GM19025 (cell line): ENCODE measurements at regions not wholly inside any gene's neighbourhood (a gene's known extent, or its start where the extent isn't known, plus 50 kb on each side); places are given as distances from the start of the nearest gene placed in this dataset.

Source experiments
- ATAC-seq: cut with Tn5 transposase; IDR thresholded peaks from one replicate; pipeline ENCODE4 v1.9.1; 2021; ENCODE audit warnings: mild to moderate bottlenecking, low read depth, moderate library complexity; ENCODE audit not compliant: unreplicated experiment

DNA sequence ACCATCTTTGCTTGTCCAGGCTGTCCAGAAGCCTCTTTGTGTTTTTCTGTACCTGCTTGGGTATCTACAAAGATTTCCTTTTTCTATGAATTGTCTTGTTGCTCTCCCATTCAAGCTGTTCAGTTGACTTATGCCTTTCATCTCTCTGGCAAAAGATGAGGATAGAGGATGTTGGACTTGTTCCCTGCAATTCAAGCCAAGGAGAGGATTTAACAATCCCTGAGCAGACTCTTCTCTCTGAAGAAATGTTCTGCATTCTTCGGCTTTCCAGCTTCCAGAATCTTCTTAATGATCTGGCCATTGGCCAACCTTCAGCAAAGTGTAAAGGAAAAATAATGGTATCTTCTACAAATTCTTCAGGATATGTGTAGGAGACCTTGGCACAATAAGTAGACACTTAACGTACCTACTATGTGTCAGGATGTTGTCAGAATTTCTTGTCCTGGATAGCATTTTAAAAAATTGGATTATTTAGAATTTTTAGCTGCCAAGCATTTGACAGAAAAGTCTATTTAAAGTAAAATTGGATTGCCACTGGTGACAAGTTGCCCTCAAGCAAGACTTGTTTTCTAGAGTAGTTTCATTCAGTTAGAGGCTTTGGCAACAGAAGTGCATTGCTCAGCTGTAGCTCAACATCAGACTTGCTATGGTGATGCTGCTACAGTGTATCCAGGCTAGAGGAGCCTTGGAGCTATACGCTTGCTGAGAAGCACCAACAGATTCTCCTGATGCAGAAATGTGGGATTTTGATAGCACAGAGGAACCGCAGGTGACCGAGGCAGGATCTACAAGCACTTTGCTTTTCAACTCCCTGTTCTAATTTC lies 455.7 kb downstream of the SUCLA2 start:
- ATAC-seq = no peak

DNA sequence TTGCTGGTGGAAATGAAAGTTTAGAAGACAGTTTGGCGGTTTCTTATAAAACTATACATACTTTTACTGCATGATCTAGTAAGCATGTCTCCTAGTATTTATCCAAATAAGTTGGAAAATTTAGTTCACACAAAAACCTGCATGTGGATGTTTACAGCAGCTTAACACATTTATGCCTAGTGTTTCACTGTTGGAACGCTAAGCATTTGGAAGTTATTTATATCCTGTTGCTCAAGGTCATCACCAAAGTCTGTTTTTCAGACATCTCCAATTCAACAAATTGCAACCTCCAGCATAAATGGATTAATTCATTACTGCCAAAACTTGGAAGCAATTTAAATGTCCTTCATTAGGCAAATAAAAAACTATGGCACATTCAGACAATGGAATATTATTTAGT lies 461.8 kb downstream of the SUCLA2 start:
- no peak for ATAC-seq

DNA sequence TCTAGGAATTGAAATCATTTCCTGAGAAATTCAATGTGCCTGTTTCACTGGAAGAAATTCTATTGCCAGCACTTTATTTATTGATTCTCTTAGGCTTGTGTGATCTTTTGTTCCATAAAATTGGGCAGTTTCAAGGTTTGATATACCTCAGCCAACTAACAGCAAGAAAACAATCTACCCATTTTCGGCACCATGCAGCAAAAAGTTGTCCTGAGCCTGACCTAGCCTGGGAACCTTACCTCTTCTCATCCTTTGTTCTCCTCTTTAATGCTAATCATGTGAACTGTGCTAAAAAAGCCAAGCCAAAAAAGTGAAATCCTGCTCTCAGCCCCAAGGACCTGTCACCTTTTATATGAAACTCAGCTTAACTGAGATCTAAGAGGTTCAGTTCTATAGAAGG lies 477.3 kb downstream of the SUCLA2 start:
- ATAC-seq = no peak

DNA sequence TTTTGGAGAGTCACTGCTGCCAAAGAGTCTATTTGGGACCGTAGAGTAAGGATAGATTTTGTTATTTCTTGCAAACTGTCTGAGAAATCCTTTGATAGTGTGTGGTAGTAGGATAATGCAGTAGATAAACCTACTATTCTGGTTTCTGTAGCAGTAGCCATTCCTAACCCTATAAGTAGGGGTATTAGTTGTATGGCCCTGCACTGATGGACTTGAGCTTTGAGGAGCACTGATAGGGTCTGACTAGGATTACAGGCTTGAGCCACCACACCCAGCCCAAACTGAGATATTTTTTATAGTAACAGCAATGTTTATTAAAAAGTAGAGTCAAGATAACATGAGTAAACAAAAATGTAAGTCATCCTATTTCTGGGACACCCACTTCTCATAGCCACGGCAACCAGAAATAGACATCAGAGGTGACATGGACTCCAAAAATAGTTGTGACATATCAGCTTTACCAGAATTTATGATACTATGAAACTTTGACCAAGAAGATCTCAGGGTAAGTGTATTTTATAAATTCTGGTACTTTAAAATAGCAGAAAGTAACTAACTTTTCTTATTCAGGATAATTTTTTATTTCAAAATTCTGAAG lies 479.1 kb downstream of the SUCLA2 start:
- no peak for ATAC-seq

DNA sequence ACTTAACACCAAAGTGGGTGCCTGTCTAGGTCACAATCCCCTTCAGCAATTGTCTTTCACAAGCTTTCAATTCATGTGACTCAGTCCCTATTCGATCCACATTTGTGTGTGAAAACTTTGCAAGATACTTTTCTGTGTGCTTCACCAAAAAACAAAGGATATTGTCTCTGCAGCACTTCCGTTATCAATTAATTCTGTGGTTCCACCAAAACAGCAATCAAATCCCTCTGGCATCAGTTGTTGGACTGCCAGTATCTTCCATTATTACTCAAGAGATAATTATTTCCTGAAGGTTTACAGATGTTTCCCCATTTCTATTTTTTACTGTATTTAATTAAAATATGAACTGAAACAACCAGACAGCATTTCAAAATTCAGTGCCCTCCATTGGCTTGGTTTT lies 481.4 kb downstream of the SUCLA2 start:
- ATAC-seq = no peak

DNA sequence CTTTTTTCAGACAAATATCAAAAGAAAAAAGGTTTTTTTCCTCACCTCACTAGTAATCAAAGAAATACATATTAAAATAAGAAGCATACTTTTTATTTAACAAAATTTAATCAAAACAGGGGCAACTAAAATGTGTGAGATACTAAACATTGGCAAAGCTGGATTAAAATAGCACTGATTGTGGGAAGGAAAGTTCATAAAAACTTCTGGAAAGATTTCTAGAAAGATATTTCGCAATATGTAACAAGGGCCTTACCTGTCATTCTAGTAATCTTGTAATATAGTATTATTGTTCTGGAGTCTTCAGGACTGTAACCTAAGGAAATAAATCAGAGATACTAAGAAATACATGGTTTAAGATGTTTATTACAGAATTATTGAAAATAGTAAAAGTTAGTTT lies 482.5 kb downstream of the SUCLA2 start:
- ATAC-seq = no peak

DNA sequence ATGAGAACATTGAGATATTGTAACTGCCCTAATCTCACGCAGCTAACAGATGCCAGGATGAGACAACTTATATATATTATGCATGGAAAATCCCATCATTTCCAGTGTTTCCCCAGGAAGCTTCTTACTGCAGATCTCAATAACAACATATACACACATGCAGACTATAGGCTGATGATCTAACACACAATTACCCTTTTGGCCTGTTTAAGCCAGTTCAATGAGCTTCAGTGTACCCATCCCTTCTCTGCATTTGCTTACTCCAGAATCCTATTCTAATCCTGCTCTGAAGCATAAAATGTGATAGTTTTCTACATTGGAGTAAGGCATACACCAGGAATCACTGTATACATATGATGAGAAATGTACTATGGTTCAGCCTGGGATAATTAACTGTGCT lies 489.4 kb downstream of the SUCLA2 start:
- no peak for ATAC-seq

DNA sequence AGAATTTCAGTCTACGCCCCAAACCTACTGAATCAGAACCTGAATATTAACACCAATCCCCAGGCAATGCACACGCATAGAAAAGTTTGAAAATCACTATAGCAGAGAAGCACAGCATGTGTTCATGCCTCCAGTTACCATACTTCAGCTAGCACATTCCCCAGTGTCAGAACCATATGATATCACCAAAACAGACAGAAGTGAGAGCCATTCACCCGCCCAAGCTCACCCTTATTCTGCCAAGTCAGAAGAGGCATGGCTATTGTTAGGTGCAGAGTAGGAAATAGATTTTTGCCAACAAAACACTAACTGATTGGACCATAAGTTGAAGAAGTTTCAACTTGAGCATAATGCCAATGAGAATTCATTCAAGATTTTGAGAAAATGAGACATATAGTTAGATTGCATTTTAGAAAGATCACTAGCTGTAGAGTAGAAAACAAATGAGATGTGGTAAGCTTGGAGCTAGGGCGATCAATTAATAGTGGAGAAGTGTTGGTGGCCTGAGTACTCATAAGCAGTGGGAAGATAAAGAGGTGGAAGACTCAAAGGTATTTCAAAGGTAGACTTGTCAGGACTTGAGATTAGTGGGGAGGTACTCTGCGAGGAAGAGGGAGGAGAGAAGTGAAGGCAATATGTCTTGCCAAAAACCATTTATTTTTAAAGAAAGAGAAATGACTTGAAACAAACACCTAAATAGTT lies 492.4 kb downstream of the SUCLA2 start:
- no peak for ATAC-seq

DNA sequence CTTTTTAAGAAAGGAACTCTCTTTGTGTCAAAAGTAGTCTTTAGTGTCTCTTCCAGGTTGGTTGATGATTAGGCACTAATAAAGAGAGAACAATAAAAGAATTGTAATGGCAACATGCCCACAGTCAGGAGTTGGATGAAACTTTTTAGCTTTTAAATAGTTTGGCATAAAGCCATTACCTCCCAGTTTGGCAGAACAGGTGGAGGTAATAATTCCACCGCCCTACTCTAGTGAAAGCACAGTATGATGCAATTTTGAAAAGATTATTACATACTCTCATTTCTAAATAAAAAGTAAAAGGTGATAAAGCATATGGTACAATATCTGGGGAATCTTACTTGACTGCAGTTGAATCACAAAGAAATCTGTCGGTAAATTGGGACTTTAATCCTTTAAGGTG lies 497.6 kb downstream of the SUCLA2 start:
- ATAC-seq = no peak

DNA sequence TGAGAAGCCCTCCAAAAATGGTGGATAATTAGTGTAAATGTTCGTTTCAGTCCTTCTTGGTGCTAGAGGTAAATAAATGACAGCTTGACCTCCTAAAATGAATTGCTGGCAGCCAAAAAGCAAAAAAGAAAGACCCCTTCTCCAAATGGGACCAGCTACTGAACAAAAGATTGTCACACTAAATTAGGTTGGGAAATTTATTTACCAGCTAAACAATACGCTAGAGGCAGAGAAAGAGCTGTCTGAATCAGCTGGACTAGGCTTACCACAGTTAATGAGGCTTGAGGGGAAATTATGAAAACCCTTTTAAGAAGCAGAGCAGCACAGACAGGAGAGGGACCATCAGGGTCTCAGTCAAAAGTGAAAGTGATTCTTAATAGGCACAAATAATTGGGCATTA lies 498.9 kb downstream of the SUCLA2 start:
- no peak for ATAC-seq

DNA sequence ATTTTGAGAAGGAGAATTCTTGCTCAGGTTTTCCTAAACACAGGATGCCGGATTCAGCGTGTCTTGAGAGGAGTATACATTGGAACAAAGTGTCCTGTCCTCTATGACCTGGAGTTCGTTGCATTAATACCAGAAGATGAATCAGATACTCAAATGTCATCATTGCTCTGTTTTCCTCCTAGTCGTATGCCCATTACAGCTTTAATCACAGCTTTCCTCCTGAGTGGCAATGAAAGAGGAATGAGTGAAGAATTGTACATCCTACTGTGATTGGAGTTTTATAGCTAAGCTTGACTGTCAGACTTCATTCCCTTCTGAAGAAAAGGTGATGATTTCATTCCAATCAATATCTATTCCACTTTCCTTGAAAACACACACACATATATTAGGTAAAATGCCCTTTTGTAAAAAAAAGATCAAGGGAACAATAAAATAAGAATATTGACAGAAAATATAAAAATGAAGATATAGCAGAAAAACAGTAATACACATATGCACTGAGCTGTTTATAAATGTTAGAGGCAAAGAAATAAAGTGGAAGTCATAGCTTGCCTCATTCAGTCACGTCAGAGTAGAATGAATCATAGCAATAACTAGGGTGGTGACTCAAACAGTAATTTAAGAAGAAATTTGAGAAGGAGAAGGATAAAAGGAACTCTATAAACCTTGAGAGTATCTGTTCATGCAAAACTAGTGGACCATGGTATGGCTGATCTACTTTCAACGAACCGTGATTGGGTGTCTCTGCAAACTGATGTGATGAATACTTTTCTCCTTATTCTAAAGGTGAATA lies 501.5 kb downstream of the SUCLA2 start:
- no peak for ATAC-seq

DNA sequence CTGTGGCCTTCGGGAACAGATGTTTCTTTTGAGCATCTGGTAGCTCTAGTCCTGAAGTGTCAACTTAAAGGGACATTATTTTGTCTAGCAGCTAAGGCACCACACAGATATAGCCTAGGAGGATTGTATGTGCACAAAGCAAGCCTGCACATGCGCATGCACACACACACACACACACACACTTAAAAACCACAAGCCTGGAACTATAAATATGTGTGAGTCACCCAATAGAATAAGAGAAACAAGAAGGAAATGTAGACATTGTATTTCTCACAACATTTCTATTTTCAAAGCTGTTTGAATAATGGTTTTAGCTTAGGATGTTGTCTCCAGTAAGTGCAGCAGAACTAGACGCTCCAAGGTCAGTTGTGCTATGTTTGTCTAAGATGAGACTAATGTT lies 516.5 kb downstream of the SUCLA2 start:
- ATAC-seq = no peak

DNA sequence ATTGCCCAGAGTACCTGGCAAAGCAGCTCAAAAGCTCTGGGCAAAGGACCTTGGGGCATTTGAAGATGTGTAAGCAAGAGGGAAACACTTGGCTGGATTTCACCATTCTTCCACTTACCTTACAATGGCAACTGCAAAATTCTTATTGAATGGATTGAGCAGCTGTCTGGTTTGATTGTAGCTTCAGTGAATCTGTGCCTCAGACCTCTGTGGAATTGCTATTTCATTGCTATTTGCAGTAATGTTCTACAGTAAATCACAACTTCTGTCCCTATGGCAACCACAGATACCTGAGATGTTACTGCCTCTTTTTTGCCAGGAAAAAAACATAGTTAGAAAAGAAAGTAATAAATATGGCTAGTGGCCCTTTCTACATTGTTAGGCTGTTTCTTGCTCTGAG lies 519.5 kb downstream of the SUCLA2 start:
- no peak for ATAC-seq

DNA sequence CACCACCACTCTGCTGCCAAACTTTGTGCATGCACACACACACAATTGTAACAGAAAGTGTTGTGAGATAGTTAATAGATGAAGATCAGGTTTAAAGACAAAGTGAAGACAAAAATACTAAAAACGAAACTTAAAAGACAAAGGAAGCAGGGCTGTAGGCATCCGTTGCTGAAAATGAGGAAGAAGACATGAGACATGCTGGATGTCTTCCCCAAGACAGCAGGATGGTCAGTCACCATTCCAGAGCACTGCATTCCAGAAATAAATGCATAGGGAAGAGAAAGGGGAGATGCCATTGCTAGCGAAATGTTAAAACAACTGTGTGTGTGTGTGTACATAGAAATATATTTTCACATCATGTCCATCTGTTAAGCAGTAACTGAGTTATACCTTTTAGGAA lies 520.1 kb downstream of the SUCLA2 start:
- ATAC-seq = no peak

DNA sequence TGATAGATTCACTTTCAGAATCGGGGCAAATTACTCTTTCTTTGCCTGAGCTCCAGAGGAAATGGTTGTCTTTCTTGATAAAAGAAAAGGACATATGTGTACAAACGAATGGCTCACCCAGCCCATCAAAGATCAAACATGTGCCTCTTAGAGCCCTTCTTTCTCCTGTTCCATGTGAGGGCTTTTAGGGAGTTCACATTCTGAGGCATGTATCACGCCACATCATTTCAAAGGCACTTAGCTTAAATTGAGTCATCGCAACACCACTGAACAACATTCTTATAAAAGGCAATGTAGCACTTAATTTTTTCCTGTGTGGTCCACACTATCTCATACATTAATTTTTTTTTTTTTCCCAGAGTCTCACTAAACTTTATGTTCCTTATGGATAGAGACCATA lies 521.0 kb downstream of the SUCLA2 start:
- ATAC-seq = no peak

DNA sequence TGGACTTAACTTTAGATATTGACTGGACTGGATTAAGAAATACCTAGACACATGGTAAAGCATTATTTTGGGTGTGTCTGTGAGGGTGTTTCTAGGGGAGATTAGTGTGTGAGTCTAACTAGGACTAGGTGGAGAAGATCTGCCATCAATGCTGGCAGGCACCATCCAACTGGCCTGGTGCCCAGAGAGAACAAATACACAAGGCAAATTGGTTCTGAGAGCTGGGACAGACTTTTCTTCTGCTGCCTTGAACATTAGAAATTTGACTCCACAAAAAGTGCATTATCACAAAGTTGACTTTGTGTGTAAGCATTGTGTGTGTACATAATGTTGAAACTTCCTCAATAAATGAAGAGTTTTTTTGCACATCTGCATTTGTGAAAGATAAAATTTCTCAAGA lies 522.1 kb downstream of the SUCLA2 start:
- ATAC-seq = no peak

DNA sequence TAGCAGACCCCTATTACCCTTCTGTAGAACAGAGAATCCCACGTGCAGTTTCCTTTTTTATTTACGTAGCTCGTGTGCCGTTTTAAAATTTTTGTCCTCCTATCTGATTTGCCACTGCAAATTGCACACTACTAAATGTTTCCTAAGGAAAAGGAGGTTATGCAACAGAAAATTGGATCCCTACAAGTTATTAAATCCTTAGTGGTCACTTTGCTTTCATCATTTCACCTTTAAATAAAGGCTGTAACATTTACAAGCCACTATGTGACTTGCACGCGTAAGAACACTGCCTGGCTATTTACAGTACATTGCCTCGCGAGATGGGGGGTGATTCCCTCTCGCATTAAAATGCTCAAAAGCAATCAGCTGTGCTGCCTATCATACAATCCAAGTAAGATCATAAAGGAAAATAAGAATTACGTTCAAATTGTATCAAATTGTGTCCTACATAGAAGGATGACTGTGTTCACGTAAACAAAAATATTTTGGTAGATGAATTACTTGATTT lies 525.6 kb downstream of the SUCLA2 start:
- no peak for ATAC-seq

DNA sequence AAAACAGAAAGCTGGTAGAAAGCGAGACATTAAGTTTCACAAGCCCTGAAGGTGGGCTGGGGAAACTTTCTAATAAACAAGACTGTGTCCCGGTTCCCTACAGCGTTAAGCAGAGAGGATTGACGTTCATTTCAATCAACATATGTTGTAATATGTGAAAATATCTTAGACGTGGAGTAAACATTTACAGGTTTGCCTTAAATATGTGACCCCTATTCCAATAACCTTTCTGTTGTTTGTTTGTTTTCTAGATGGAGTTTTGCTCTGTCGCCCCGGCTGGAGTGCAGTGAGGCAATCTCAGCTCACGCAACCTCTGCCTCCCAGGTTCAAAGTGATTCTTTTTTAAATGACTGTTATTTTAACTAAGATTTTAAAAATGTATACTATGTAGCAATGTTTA lies 526.2 kb downstream of the SUCLA2 start:
- ATAC-seq = no peak

DNA sequence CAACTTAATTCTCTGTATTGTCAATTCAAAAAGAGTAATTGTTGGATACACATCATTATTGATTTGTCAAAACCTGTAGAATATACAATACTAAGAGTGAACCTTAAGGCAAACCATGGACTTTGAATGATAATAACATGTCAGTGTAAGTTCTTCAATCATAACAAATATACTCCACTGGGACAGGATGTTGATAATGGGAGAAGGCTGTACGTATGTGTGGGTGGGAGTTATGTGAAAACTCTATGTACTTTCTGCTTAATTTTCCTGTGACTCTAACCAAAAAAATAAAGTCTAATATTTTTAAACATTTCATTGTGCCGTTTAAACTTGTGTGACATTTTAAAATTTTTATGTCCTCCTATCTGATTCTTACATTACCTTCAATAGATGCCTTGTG lies 526.7 kb downstream of the SUCLA2 start:
- no peak for ATAC-seq

DNA sequence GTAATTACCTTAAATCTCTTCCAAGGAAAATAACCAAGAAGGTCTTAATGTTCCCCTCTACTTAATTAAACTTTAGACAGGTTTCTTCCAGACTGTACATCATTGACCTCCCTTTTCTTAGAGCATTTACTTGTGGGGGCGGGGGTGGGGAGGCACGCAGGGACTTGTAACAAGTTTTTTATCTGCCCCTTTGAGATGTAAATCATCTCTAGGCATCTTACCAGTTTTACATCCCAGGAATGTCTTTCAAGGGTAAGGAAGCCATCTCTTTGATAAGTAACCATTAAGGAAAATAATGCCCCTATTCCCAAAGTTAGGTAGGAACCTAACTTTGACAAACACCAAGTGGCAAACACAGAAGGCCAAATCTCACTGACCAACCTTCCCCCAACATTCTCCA lies 528.6 kb downstream of the SUCLA2 start:
- no peak for ATAC-seq

DNA sequence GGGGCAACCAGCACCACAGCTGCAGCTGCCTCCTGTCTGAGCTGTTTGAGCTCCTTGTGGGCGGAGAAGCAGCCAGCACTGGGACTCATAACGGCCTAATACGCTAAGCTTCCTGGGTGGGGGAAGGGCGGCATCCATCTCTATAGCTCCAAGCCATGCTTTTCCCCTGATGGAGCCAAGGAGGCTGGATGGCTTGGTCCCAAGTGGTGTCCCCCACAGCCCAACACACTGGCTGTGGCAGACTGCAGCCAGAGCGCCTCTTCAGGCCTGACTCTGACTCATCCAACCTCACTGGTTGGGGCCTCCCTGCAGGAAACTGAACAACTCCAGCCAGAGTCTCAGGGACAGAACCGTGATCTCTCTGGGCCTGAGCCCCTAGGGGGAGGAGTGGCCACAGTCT lies 537.3 kb downstream of the SUCLA2 start:
- no peak for ATAC-seq
